HEK293T (cell line): ENCODE measurements at regions not wholly inside any gene's neighbourhood (a gene's known extent, or its start where the extent isn't known, plus 50 kb on each side); places are given as distances from the start of the nearest gene placed in this dataset.

Experiments used
- CTCF ChIA-PET: fragments of 350-600 bp; formaldehyde crosslinking; extraction: SDS; loops from one replicate; lab custom pipeline; 2021; ENCODE audit warnings: antibody characterized with exemption, inconsistent platforms; lab: Yijun Ruan, JAX
- POLR2A ChIA-PET: fragments of 350-600 bp; formaldehyde crosslinking; extraction: SDS; loops from one replicate; lab custom pipeline; 2020; ENCODE audit warnings: antibody characterized with exemption, inconsistent platforms; lab: Yijun Ruan, JAX
- DNase-seq: peaks from one replicate; pipeline ENCODE4 v3.0.0; 2012; ENCODE audit warnings: mixed read lengths; ENCODE audit errors: extremely low spot score
- ARNT ChIP-seq: fragments of 450-650 bp; IDR thresholded peaks from 2 replicates; pipeline ENCODE4 v1.6.1; 2017; ENCODE audit warnings: mild to moderate bottlenecking
- BHLHE40 ChIP-seq: fragments of 450-650 bp; IDR thresholded peaks from 2 replicates; pipeline ENCODE4 v1.6.1; 2016; ENCODE audit warnings: mild to moderate bottlenecking, moderate library complexity, borderline replicate concordance
- CTBP1 ChIP-seq: fragments of 450-650 bp; IDR thresholded peaks from 2 replicates; pipeline ENCODE4 v1.6.1; 2016; ENCODE audit warnings: borderline replicate concordance
- ELF4 ChIP-seq: fragments of 450-650 bp; IDR thresholded peaks from 2 replicates; pipeline ENCODE4 v1.6.1; 2017; ENCODE audit warnings: antibody characterized with exemption
- FOXA1 ChIP-seq: fragments of 450-650 bp; IDR thresholded peaks from 2 replicates; pipeline ENCODE4 v1.6.1; 2016; ENCODE audit warnings: mild to moderate bottlenecking
- FOXK2 ChIP-seq: fragments of 450-650 bp; IDR thresholded peaks from 2 replicates; pipeline ENCODE4 v1.6.1; 2016; ENCODE audit warnings: mild to moderate bottlenecking
- FOXM1 ChIP-seq: fragments of 450-650 bp; IDR thresholded peaks from 2 replicates; pipeline ENCODE4 v1.6.1; 2017; ENCODE audit warnings: mild to moderate bottlenecking, borderline replicate concordance
- HDGF ChIP-seq: fragments of 450-650 bp; IDR thresholded peaks from 2 replicates; pipeline ENCODE4 v1.6.1; 2017; ENCODE audit warnings: antibody characterized with exemption, borderline replicate concordance
- L3MBTL2 ChIP-seq: fragments of 450-650 bp; conservative IDR thresholded peaks from 2 replicates; pipeline ENCODE4 v1.6.1; 2016; ENCODE audit warnings: mild to moderate bottlenecking
- LEF1 ChIP-seq: fragments of 450-650 bp; IDR thresholded peaks from 2 replicates; pipeline ENCODE4 v1.6.1; 2017; ENCODE audit warnings: mild to moderate bottlenecking, borderline replicate concordance
- NFRKB ChIP-seq: fragments of 450-650 bp; IDR thresholded peaks from 2 replicates; pipeline ENCODE4 v1.6.1; 2016; ENCODE audit warnings: mild to moderate bottlenecking, moderate library complexity
- PKNOX1 ChIP-seq: fragments of 450-650 bp; IDR thresholded peaks from 2 replicates; pipeline ENCODE4 v1.6.1; 2016
- SP1 ChIP-seq: fragments of 450-650 bp; IDR thresholded peaks from 2 replicates; pipeline ENCODE4 v1.6.1; 2017
- SUZ12 ChIP-seq: fragments of 450-650 bp; IDR thresholded peaks from 2 replicates; pipeline ENCODE4 v1.6.1; 2016; ENCODE audit warnings: mild to moderate bottlenecking
- TARDBP ChIP-seq: fragments of 450-650 bp; IDR thresholded peaks from 2 replicates; pipeline ENCODE4 v1.6.1; 2016
- ZNF384 ChIP-seq: fragments of 450-650 bp; IDR thresholded peaks from 2 replicates; pipeline ENCODE4 v1.6.1; 2016

DNA sequence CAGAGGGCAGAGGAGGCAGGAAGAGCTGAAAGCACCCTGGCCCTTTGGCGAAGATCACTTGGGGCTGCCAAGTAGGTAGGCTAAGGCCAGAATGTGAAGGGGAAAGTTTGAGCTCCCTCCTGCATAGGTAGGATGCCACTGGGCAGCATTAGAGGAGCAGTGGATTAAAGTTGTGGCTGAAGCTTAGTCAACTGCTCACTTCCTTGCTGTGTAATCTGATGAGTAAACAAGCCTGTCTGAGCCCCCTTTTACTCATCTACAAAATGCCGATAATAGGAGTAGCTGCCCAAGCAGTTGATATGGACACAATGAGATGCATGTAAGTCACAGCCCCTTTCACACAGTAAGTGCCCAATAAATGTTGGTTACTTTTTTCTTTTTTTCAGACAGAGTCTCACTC is 216.4 kb downstream of the MN1 start:
- ChIA-PET CTCF (no interaction called here), POLR2A (no interaction called here)
- no peak for DNase-seq
- TF ChIP-seq LEF1: no peak
- no peak for TF ChIP-seq FOXA1
- no peak for TF ChIP-seq SP1
- no peak for TF ChIP-seq TARDBP
- TF ChIP-seq L3MBTL2: no peak
- TF ChIP-seq ARNT: no peak

- ChIA-PET CTCF (no interaction called here), POLR2A (no interaction called here)
Observed at GRCh38 chr22:27588268-27588667, 213.3 kb downstream of the MN1 start.

DNA sequence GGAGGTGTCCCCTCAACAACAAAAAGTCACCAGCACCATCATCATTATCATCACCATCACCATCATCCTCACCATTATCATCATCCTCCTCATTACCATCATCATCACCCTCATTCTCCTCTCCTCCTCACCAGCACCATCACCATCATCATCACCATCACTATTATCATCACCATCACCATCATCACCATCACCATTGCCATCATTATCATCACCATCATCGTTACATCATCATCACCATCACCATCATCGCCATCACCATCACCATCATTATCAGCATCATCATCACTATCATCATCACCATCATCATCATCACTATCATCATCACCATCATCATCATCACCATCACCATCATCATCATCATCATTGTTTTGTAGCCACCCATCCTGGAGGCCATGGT is 212.6 kb downstream of the MN1 start:
- POLR2A ChIA-PET: no interaction called here
- TF ChIP-seq SP1: no peak
- 0 out of 2 replicates have a peak, but pooled peaks have one; percentile 38 for TF ChIP-seq CTBP1
- TF ChIP-seq ARNT: no peak
- CTCF ChIA-PET: no interaction called here
- DNase-seq: no peak

More at GRCh38 chr22:27588268-27588667, 213.3 kb downstream of the MN1 start:
- TF ChIP-seq L3MBTL2 (no peak), SUZ12 (no peak), LEF1 (no peak), FOXA1 (no peak), HDGF (no peak), FOXM1 (no peak), TARDBP (no peak), FOXK2 (no peak), ZNF384 (no peak), ARNT (no peak), PKNOX1 (no peak), ELF4 (no peak), CTBP1 (no peak), NFRKB (no peak), BHLHE40 (no peak), SP1 (no peak)
- no peak for DNase-seq

- ChIA-PET POLR2A (no interaction called here), CTCF (no interaction called here)
- DNase-seq: no peak
- no peak for TF ChIP-seq SP1
- no peak for TF ChIP-seq L3MBTL2
- TF ChIP-seq FOXK2: no peak
- no peak for TF ChIP-seq SUZ12
- TF ChIP-seq BHLHE40: no peak
- no peak for TF ChIP-seq NFRKB
- no peak for TF ChIP-seq HDGF
- TF ChIP-seq LEF1: no peak
- TF ChIP-seq TARDBP: no peak
- no peak for TF ChIP-seq PKNOX1
- no peak for TF ChIP-seq CTBP1
- no peak for TF ChIP-seq ZNF384
- no peak for TF ChIP-seq ARNT
- no peak for TF ChIP-seq ELF4
- no peak for TF ChIP-seq FOXM1
- no peak for TF ChIP-seq FOXA1
Observed at GRCh38 chr22:27591060-27591459, 210.5 kb downstream of the MN1 start.

- ChIA-PET CTCF (no interaction called here), POLR2A (interaction anchor here (0.6 kb wide), 1 partner anchor 281 kb away, joined by 3 read pairs; no protein-coding TSS in a partner anchor)
- no peak for TF ChIP-seq FOXK2
- TF ChIP-seq HDGF: no peak
- no peak for TF ChIP-seq FOXM1
- TF ChIP-seq ZNF384: no peak
- TF ChIP-seq NFRKB: no peak
- TF ChIP-seq ELF4: no peak
- no peak for TF ChIP-seq CTBP1
- TF ChIP-seq TARDBP: no peak
- TF ChIP-seq PKNOX1: no peak
- no peak for TF ChIP-seq ARNT
- no peak for TF ChIP-seq FOXA1
- no peak for TF ChIP-seq SP1
- TF ChIP-seq SUZ12: no peak
- no peak for TF ChIP-seq LEF1
- TF ChIP-seq BHLHE40: no peak
- TF ChIP-seq L3MBTL2: no peak
- no peak for DNase-seq
Observed at GRCh38 chr22:27593378-27593777, 208.2 kb downstream of the MN1 start.

GRCh38 chr22:27594020-27594419 is 207.5 kb downstream of the MN1 start:
- CTCF ChIA-PET: no interaction called here
- no peak for DNase-seq
- POLR2A ChIA-PET: no interaction called here
- no peak for TF ChIP-seq FOXA1
- TF ChIP-seq PKNOX1: no peak
- TF ChIP-seq L3MBTL2: no peak
- TF ChIP-seq CTBP1: no peak
- no peak for TF ChIP-seq TARDBP
- TF ChIP-seq LEF1: no peak
- TF ChIP-seq ELF4: no peak
- no peak for TF ChIP-seq FOXK2
- no peak for TF ChIP-seq BHLHE40
- no peak for TF ChIP-seq NFRKB
- no peak for TF ChIP-seq SP1
- no peak for TF ChIP-seq SUZ12
- no peak for TF ChIP-seq FOXM1
- no peak for TF ChIP-seq ZNF384
- no peak for TF ChIP-seq HDGF
- TF ChIP-seq ARNT: no peak
